GM12878 (cell line): ENCODE measurements at regions not wholly inside any gene's neighbourhood (a gene's known extent, or its start where the extent isn't known, plus 50 kb on each side); places are given as distances from the start of the nearest gene placed in this dataset.
A peak's percentile ranks its signal among the peaks of the same experiment; 100 is the strongest.

Experiments used
- ATAC-seq: fragments of 200-7000 bp; cut with Tn5 transposase; 3 replicates; pipeline ENCODE4 v1.9.1; 2020; ENCODE audit warnings: mild to moderate bottlenecking, moderate library complexity
- BruUV-seq: library from RNA; stranded (reverse); fragments of 400-500 nt; replicated peaks from 2 replicates; lab custom pipeline; 2021; lab: Mats Ljungman, UMichigan
- CTCF ChIA-PET: fragments of 300-600 bp; sonication (Branson Sonifier 250); formaldehyde crosslinking; extraction: SDS; loops from one replicate; lab custom pipeline; 2021; ENCODE audit warnings: inconsistent platforms; lab: Yijun Ruan, JAX
- POLR2A ChIA-PET: fragments of 350-600 bp; formaldehyde crosslinking; extraction: SDS; loops from one replicate; lab custom pipeline; 2021; ENCODE audit warnings: inconsistent platforms; lab: Charles Lee
- RAD21 ChIA-PET: fragments of 300-600 bp; sonication (Branson Sonifier 250); formaldehyde crosslinking; loops from one replicate; lab custom pipeline; 2023; ENCODE audit warnings: antibody characterized with exemption; ENCODE audit not compliant: unreplicated experiment; lab: Charles Lee
- SMC1A ChIA-PET: fragments of 300-600 bp; sonication (Branson Sonifier 250); formaldehyde crosslinking; loops from one replicate; lab custom pipeline; 2023; ENCODE audit not compliant: unreplicated experiment, uncharacterized antibody; lab: Charles Lee
- DNase-seq: peaks from one replicate; pipeline ENCODE4 v3.0.0-alpha.2; 2011; ENCODE audit warnings: low read depth, low spot score
- FAIRE-seq: peaks from 3 replicates; lab custom pipeline; 2011; peaks lifted over from hg19 to GRCh38; lab: Jason Lieb, UNC
- H2AFZ ChIP-seq: 2 replicates; pipeline ENCODE4 v1.6.0; 2011; ENCODE audit warnings: low read depth, low read length, control low read depth; ENCODE audit not compliant: control insufficient read depth
- H3K27ac ChIP-seq: 2 replicates; pipeline ENCODE4 v1.5.1; 2011; ENCODE audit warnings: control low read depth; ENCODE audit not compliant: control insufficient read depth, insufficient read depth
- H3K27me3 ChIP-seq, 2 experiments: replicated peaks in 1 of 2; 2 replicates each; pipeline versions ENCODE4 v1.6.0 to v1.6.1; 2011; ENCODE audit warnings: low read length in 1 of 2; ENCODE audit not compliant: control insufficient read depth in 2 of 2, insufficient read depth in 2 of 2
- H3K36me3 ChIP-seq, 2 experiments: 2 replicates each; pipeline ENCODE4 v1.5.1; 2011; ENCODE audit warnings: low read length in 1 of 2; ENCODE audit not compliant: control insufficient read depth in 2 of 2, insufficient read depth in 2 of 2
- H3K4me1 ChIP-seq: 2 replicates; pipeline ENCODE4 v1.6.1; 2011; ENCODE audit warnings: mild to moderate bottlenecking, low read length, moderate library complexity, mixed read lengths; ENCODE audit not compliant: control insufficient read depth, insufficient read depth
- H3K4me2 ChIP-seq: 2 replicates; pipeline ENCODE4 v1.6.0; 2011; ENCODE audit warnings: control low read depth; ENCODE audit not compliant: control insufficient read depth, insufficient read depth
- H3K4me3 ChIP-seq: fragments of 200-600 bp; sonication (generic); 2 replicates; pipeline ENCODE4 v1.5.1; 2016
- H3K79me2 ChIP-seq: 2 replicates; pipeline ENCODE4 v1.6.0; 2011; ENCODE audit warnings: low read length; ENCODE audit not compliant: control insufficient read depth, insufficient read depth
- H3K9ac ChIP-seq: 2 replicates; pipeline ENCODE4 v1.8.0; 2011; ENCODE audit warnings: low read length, control low read depth, mixed read lengths; ENCODE audit not compliant: control insufficient read depth, insufficient read depth
- H3K9me3 ChIP-seq: replicated peaks from 3 replicates; pipeline ENCODE4 v1.5.1; 2011; ENCODE audit warnings: mild to moderate bottlenecking, low read length; ENCODE audit not compliant: control insufficient read depth, insufficient read depth
- H4K20me1 ChIP-seq: 2 replicates; pipeline ENCODE4 v1.6.0; 2011; ENCODE audit not compliant: control insufficient read depth, insufficient read depth
- ATF2 ChIP-seq: IDR thresholded peaks from 2 replicates; pipeline ENCODE4 v1.6.1; 2012; ENCODE audit warnings: low read length, inconsistent platforms
- CEBPB ChIP-seq, 2 experiments: fragments of 150-350 bp in 1 of 2; IDR thresholded peaks; 2 replicates each; pipeline ENCODE4 v1.6.1; 2012 to 2014; ENCODE audit warnings: low read depth in 2 of 2, low read length in 2 of 2, borderline replicate concordance in 1 of 2, inconsistent platforms in 1 of 2
- KLF5 ChIP-seq: fragments of 450-650 bp; IDR thresholded peaks from 2 replicates; pipeline ENCODE4 v1.6.1; 2014; ENCODE audit warnings: mild to moderate bottlenecking; ENCODE audit not compliant: partially characterized antibody
- PKNOX1 ChIP-seq: fragments of 450-650 bp; IDR thresholded peaks from 2 replicates; pipeline ENCODE4 v1.6.1; 2016; ENCODE audit warnings: mild to moderate bottlenecking
- POU2F2 ChIP-seq: IDR thresholded peaks from 3 replicates; pipeline ENCODE4 v1.6.1; 2011; ENCODE audit warnings: low read depth, mild to moderate bottlenecking, low read length, borderline replicate concordance
- REST ChIP-seq: IDR thresholded peaks from 2 replicates; pipeline ENCODE4 v1.6.1; 2012; ENCODE audit warnings: mild to moderate bottlenecking, low read depth, low read length
- SMARCA5 ChIP-seq: fragments of 450-650 bp; IDR thresholded peaks from 2 replicates; pipeline ENCODE4 v1.6.1; 2017; ENCODE audit warnings: mild to moderate bottlenecking
- ZNF274 ChIP-seq: IDR thresholded peaks from one replicate; pipeline ENCODE4 v1.8.0; 2011; ENCODE audit not compliant: insufficient read length, insufficient read depth
- ZNF687 ChIP-seq: fragments of 450-650 bp; IDR thresholded peaks from 2 replicates; pipeline ENCODE4 v1.6.1; 2017; ENCODE audit warnings: mild to moderate bottlenecking, moderate library complexity
- WGBS: methylation state at CpG from one replicate; pipeline ENCODE4 v1.1.6; 2016; ENCODE audit warnings: low lambda C conversion rate; ENCODE audit not compliant: insufficient replicate concordance, insufficient coverage; ENCODE audit errors: missing lambda C conversion rate; 5-methylcytosine and 5-hydroxymethylcytosine counted together
- in situ Hi-C: fragments of 300-500 bp; cut with MboI; formaldehyde crosslinking; loops from 9 replicates; pipeline ENCODE4 v1.14.3; 2018; ENCODE audit warnings: mixed read lengths
- intact Hi-C: fragments of 100-400 bp; cut with micrococcal nuclease; formaldehyde crosslinking; loops from one replicate; pipeline ENCODE4 v1.14.2; 2022; ENCODE audit not compliant: unreplicated experiment

- Histone ChIP-seq H3K4me1 (no peaks in the 10 kb centered on the region), H3K36me3 (no peaks in the 10 kb centered on the region), H3K9me3 (peaks cover 2% of the 10 kb centered on the region; the same call in 2 of the 3 replicates), H3K27me3 (no peaks in the 10 kb centered on the region), H4K20me1 (no peaks in the 10 kb centered on the region), H2AFZ (no peak overlapping the region), H3K4me2 (no peak overlapping the region), H3K4me3 (no peak overlapping the region), H3K27ac (no peak overlapping the region), H3K9ac (no peak overlapping the region), H3K79me2 (no peaks in the 10 kb centered on the region)
- DNase-seq (no peak), ATAC-seq (0 out of 3 replicates have a peak, but pooled peaks have one; percentile 34), FAIRE-seq (no peak)
- intact Hi-C loops, result no loop called here
- BruUV-seq, result no TSS peak
- ChIA-PET POLR2A (interaction anchor here (0.6 kb wide), 1 partner anchor 13 kb away, joined by 3 read pairs; no protein-coding TSS in a partner anchor), SMC1A (interaction anchor here (1.0 to 1.2 kb wide), 3 partner anchors 15 to 346 kb away, joined by 3 read pairs; no protein-coding TSS in a partner anchor), CTCF (interaction anchor here (0.7 to 1.5 kb wide), 2 partner anchors 13 to 337 kb away, joined by 3 to 4 read pairs; no protein-coding TSS in a partner anchor), RAD21 (interaction anchor here (1.1 kb wide), 1 partner anchor 9 kb away, joined by 3 read pairs; no protein-coding TSS in a partner anchor)
- in situ Hi-C loops, result no loop called here
- 26% methylated on average over 6 of the region's 6 CpGs for WGBS
- no peak for TF ChIP-seq SMARCA5
- no peak for TF ChIP-seq REST
- no peak for TF ChIP-seq CEBPB (IDR thresholded peaks at IDR 0.05; ENCODE audit: borderline replicate concordance in 1 of 2, low read depth in 2 of 2, low read length in 2 of 2)
- no peak for TF ChIP-seq POU2F2
- TF ChIP-seq ZNF274, result no peak
- TF ChIP-seq ZNF687, result no peak
- no peak for TF ChIP-seq KLF5
- no peak for TF ChIP-seq PKNOX1
- TF ChIP-seq ATF2, result no peak
Observed at GRCh38 chr6:22413681-22414311, 117.0 kb upstream of the PRL start.
